ENCODE measurements at regions not wholly inside any gene's neighbourhood (a gene's known extent, or its start where the extent isn't known, plus 50 kb on each side); places are given as distances from the start of the nearest gene placed in this dataset.

- no peak for DNase-seq
Observed at GRCh38 chr5:141800617-141801016, 77.6 kb downstream of the PCDH1 start.

- DNase-seq, result no peak
Observed at GRCh38 chr5:141799507-141800167, 78.6 kb downstream of the PCDH1 start.

DNA sequence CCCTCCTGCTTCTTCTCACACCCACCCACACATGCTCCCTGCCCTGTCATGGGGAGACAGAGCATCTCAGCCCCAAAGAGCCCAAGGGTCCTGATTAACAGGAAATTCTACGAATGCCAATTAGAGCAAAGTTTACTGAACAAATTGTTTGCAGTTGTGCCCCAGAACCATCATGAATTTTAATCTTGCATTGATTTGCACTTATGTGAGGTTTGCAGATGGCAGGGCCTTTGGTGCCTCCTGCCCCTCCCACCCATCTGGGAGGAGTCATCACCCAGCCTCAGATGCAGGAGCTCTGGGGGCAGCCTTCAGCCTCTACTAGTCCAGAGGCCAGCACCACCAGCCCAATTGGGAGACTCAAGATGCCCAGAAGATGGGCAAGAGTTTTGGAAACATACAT, 80.8 kb downstream of the PCDH1 start:
- no peak for DNase-seq

GRCh38 chr5:141795421-141795820, 82.8 kb downstream of the PCDH1 start:
- no peak for DNase-seq

DNA sequence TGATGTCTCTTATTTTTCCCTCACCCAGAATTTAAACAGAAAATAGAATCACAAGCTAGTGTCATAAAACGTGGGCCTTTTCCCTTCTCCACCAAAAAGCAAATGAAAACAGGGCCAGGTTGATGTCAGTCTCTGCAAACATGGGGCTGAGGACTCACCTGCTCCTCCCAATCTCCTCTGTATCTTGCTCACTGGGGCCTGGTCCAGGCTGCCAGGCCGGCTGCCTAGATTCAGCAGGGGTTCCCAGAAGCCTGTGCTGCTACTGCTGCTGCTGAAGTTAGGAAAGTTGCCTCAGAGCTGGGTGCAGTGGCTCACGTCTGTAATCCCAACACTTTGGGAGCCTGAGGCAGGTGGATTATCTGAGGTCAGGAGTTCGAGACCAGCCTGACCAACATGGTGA, 84.3 kb downstream of the PCDH1 start:
- no peak for DNase-seq

- DNase-seq, result no peak
Observed at GRCh38 chr5:141793403-141793802, 84.8 kb downstream of the PCDH1 start.

GRCh38 chr5:141790630-141791029, 87.6 kb downstream of the PCDH1 start:
- no peak for DNase-seq

GRCh38 chr5:141789330-141789729, 88.9 kb downstream of the PCDH1 start:
- DNase-seq, result no peak

DNA sequence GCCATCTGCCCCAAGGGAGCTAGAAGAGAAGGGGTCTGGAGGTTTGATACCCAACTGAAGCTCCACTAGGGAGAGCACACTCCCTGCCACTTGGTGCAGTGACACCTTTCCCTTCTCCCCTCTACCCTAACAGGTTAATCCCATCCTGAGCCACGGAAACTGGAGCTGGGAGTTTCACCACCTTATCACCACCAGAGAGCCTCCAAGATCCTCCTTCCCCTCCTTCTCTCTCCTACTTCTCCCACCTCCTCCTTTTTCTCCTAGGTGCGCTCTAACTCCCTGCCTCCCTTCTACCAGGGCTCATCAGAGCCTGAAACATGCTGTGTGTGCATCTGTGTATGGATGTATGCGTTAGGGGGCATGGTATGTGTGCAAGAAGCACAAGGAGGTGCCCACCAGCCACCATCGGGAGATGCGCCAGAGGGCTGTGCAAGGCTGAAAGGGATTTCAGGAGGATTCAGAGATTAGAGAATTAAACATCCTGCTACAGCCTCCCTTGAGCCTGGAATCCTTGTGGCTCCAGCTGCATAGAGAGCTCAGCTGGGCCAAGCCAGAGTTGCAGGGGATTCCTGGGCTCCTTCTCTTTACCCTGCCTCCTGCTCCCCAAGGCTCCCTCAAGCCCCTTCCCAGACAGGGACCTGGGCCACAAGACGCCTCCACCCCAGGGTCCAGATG, 89.8 kb downstream of the PCDH1 start:
- DNase-seq, result no peak

- DNase-seq, result no peak
Observed at GRCh38 chr5:141787376-141787775, 90.8 kb downstream of the PCDH1 start.

- no peak for DNase-seq
Observed at GRCh38 chr5:141786700-141787099, 91.5 kb downstream of the PCDH1 start.

DNA sequence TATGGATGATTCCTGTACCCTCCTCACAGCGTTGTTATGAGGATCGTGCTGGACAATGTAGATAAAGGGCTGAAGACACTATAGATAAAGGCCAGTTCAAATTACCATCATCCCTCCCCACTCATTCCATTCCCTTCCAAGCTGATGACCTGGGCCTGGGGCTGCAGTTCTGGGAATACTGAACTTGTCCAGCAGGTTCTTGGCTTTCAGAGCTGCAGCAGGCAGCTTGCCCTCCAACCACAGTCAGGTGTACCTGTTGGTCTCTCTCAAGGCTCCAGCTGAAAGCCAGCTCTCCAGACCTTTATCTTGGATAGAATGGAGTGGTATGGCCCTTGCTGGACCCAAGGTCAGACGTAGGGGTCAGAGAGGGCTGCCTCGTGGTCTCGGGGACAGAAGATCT, 92.5 kb downstream of the PCDH1 start:
- DNase-seq, result no peak

- no peak for DNase-seq
Observed at GRCh38 chr5:141785135-141785534, 93.1 kb downstream of the PCDH1 start.

DNA sequence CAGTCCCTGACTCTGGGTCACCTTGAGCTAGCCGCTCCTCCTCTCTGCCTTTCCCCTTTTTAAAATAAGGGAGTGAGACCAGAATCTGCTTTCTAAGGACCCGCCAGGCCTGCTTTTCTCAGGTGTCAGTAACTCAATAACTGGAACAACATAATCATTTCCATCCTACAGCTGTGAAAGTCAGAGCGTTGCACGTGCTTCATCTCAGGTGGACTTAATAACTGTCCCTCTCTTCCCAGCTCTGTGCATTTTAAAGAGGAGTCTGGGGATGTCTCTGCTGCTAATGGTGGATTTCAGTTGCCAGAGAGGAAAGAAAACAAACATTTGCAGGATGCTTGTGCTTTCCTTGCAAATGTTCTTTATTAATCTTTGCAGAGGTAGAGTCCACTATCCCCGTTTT, 93.7 kb downstream of the PCDH1 start:
- DNase-seq, result no peak

GRCh38 chr5:141783947-141784296, 94.3 kb downstream of the PCDH1 start:
- DNase-seq, result no peak

DNA sequence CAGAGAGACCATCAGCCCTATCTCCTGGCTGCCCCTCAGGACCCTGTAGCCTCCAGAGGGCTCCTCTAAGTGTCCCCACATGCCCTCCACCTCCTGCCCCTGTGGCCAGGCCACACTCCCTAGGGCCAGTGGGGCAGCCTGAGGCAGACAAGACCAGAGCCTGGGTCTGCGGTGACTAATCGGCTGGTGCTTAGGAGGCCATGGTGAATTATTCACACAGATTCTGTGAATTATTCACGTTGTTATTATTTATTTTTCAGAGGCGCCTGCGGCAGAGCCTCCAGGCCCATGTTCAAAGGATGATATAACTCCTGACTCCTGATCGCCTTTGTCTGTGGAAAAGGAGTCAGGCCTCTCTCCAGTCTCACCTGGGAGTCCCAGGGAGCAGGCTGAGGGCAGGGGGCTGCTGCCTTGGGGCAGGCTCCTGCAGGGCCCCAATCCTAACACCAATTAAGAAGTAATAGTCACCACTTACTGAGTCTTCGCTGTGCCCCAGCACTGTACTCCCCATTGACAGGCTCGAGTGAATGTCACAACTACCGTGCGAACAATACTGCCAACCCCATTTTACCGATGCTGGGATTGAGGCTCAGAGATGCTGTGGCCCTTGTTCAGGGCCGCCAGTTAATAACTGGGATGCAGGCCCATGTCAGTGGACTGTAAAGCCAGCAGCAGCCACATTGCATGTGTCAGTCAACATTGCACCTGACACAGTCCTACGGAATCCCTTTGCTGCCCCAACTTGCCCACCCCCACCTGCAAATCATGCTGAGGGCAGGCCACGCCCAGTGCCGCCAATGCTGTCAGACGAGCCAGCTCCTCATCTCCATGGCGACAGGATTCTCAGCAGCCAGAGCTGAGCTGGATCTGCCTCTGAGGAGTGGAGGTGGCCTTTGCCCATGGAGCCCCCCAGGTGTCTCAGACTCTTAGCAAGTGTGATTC, 94.9 kb downstream of the PCDH1 start:
- DNase-seq, result no peak

DNA sequence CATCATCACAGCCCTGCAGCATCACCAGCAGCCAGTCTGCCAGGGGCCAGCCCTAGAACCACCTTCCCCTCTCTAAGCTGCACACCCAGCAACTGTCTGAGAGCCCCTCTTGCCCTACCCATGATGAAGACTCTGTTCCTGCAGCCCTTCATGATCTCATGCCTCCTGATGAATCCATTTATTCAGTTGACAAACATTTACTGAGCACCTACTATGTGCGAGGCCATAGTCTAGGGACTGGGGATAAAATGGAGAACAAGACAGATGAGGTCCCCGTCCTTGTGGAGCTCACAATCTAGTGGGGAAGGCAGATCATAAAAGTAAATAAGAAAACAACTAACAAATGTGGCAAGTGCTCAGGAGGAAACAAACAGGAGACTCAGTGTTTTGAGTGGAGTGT, 96.3 kb downstream of the PCDH1 start:
- DNase-seq, result no peak

DNA sequence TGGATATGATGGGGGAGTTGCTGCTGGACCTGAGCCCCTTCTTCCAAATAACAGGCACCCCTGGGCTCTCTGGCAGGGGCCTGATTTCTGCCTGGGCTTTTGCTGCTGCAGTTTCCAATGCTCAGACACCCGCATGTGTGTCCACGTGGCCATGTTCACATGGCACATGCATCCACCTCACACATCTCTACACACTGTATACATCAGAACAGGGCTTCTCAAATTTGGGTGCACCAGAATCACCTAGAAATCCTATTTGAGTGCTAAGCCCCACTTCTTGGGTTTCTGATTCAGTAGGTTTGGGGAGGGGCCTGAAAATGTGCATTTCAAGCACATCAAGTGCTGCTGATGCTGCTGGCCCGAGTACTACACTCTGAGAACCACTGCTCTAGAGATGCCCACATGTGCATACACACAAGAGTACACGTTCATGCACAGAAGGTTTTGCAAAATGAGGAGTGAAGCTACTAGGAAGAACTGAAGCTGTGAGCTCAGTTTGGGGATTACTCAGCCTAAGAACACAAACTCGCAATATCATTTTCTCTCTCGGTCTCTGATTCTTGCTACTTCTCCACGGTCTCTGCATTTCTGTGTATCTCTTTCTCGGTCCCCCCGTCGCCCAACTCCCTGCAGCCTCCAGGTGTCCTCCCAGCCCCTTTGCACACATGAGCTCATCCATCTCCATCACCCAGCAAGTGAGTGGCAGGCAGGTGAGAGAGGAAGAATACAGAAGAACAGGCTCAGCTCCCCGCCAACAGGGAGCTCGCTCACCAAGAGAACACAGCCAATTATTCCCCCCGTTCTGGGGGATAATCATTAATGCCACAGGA, 97.0 kb downstream of the PCDH1 start:
- DNase-seq, result no peak

- no peak for DNase-seq
Observed at GRCh38 chr5:141780240-141780951, 97.8 kb downstream of the PCDH1 start.

DNA sequence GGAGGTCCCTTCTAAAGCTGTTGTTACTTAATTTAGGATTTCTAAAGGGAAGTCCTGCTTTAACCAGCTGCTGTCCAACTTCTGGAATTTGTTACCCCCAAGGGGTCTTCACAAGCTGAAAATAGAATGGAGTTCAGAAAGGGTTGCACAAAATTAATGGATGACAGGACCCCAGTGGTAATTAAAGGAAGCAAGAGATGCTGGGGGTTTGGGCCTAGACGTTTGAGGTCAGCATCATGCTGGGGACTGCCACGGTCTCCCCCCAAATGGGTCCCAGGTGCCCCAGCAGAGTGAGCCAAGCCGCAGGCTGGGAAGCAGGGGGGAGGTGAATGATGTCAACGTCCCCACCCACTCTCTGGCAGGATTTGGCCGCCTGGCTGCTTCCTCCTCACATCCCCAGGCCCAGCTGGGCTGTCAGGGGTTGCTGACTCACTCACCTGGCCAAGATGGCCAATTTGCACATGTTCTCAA, 97.5 kb upstream of the ARAP3 start:
- no peak for DNase-seq

DNA sequence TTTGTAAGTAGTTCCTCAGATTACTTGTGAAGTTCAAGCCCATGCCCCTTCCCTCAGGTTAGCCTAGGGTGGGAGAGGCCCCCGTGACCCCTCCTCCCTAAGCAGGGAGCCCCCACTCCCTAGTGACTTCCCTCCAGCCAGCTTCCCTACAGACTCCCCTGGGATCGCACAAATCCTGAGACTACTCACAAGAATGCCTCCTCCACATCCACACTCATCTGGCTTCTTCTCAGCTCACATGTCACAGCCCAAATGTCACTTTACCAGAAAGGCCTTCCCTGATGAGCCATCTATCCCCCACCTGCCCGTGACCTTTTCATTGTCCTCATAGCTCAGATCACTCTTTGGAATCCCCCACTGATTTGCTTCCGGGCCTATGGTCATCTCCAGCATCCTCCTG, 96.7 kb upstream of the ARAP3 start:
- DNase-seq, result no peak

DNA sequence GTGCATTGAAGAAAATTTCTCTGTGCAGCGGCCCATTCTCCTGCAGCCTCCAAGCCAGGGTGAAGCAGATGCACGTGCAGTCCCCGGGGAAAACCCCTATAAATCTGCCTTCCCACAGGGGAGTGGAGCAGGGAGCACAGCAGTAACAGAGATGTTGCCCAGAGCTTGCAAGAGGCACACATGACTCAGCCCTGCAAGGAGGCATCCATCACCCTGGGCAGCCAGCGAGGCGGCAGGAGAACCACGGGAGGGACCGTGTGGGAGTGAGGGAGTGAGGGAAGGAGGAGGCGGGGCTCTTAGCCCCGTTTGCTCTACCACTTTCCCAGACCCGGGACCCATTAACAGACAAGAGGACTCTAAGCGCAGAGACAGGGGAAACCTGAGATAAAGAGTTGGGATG, 96.2 kb upstream of the ARAP3 start:
- DNase-seq, result no peak

Measured in hematopoietic multipotent progenitor cell treated with erythropoietin and hydrocortisone succinate and interleukin-3 and kit ligand, for 8 days (in vitro differentiated cells).